Activated CD4-positive, alpha-beta T cell treated with anti-CD3 and anti-CD28 coated beads for 1 hour (primary cell): ENCODE measurements at regions not wholly inside any gene's neighbourhood (a gene's known extent, or its start where the extent isn't known, plus 50 kb on each side); places are given as distances from the start of the nearest gene placed in this dataset.

Source experiments
- DNase-seq: peaks from one replicate; pipeline ENCODE4 v3.0.0-alpha.2; 2020

DNA sequence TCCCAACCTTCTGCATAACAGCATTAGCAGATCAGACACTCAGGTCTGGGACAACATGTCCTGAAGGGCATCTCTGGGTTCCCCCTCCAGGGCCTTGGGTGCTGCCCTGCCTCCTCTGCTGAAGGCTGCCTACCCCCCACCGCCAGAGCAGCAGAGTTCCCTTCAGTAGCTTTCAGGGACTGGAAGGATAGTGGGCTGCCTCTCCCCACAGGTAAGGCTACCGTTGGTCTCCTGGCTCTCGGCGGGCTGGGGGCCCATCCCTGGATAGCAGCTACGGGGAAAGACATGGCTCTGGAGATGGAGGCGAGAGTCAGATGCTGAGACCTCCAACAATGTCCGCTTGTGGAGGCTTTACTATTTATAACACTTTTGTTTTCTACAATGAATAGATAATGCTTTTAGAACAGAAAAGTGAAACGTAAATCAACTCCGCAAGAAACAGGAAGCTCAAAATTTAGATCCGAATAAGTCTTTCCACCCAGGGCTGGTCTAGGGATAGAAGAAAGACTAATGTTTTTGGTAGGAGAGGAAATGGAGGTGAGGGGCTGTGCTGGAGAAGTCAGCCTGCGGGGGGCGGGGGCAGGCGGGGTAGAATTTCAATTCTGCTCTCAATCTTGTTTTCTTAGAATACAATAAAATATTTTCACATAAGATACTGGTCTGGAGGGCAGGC is 58.4 kb downstream of the ARL4C start:
- DNase-seq, result no peak

DNA sequence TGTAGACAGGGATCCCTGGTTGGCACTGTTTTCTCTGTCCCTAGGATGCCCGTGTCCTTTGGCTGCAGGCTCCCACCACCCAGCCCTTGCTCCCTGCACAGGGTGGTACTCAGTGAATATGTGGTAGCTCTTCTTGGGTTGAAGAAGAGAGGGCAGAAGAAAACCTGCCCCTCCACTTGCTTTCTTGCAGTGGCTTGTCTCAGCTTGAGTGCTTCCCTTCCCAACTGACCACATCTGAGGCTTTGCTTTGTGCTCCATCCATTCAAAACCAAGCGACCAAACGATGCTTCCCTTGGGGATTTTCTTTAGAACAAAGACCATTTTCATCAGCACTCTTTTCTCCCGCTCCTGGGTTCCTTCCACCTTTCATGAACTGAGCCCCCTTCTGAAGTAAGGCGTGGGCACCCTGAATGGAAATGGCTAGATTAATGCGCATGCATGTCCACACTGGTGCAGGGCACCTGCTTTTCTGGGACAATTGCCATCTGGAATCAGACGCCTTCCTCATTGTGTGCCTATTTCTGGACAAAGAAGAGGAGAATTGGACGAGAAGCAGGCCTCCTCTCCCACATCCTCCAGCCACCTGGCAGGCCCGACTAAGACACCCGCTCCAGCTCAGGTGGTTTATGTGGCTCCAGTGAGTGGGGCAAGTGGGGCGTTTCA is 59.1 kb downstream of the ARL4C start:
- DNase-seq, result no peak

DNA sequence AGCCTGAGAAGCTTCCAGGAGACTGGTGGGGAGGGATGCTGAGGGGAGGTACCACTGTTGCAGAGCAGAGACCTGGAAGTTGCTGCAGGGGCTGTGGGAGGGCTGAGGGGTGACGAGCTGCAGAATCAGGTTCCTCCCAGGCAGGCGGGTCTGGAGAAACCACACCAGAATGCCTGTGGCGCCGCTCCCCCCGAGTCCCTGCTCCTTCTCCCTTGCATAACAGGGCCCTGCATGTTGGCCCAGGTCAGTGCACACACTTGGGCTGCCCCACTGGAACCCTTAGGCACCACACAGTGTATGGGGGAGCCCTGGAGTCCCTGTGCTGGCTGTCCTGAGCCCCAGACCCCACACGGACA is 60.4 kb downstream of the ARL4C start:
- DNase-seq, result no peak

DNA sequence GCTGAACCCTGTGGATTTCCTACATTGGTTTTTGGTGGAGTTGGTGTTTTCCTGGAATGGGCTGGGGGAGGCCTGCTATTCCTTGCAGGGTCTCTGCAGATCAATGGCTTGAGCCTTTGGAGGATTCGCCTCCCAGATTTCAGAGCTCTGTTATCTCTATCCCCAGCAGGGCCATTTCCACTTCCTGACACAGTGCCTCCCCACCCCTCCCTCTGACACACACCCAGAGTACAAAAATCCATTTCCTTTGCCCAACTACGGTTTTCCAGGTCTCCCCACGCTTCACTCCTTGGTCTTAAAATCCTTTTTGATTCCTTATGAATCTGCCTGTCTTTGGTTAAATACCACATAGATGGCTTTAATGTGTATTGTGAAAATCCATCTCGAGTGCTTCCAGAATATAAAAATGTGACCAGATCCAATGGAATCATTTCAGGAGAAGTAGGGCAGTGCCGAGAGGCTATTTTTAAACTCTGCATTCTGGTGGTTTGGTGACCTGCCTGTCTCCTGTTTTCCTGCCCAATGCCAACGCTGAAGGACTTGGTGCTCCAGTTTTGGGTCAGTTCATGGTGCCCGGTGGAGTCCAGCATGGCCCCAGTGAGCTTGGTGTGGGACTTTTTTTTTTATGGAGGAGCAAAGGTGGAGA is 60.9 kb downstream of the ARL4C start:
- DNase-seq, result no peak

DNA sequence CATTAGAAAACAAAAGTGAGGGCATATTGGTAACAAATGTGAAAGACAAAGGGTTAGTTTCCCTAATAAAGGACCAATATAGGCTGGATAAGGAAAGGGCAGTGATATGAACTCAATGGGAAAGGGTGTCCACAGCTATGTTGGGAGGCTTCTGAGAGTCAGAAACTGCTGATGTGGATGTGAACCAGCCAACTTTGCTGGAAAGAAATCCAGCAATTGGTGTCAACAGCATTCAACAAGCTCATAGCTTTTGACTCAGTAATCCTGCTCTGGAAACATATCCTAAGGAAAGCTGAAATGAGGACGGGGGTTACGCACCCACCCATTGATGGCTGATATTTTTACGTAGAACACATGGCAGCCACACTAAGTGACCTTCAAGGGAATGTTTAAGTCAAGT is 63.7 kb downstream of the ARL4C start:
- DNase-seq, result no peak

DNA sequence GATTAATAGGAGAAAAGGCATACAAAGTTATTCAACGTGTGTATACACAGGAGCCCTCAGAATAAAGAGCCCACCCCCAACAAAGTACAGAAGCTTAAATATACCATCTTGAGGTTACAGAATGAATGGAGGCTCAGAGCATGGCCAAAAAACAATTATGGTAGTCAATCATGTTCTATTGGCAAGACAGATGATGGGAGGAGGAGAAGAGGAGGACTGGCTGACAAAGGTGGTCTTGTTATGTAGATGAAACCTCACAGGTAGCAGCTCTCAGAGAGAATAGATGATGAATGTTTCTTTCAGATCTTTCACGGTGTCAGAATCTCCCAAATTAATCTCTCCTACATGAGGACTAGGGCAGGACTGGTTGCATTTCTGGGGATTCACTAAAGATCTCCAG is 66.0 kb downstream of the ARL4C start:
- no peak for DNase-seq

DNA sequence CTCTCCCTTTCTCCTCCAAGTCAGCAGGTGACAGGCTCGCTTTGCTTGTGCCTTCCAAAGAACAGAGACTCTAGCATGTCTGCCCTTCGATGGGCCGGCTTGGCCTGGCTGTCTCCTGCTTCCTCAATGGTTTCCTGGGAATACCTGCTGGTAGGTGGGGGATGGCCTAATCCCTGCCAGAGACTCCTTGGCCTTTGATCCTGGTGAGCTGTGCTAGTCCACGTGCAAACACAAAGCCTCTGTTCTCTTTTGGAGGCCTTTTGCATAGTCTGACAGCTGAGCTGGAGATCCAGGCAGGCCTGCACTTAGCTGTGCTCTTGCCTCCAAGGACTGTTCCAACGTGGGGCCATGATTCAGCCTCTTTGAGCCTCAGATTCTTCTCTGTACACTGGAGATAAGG is 67.6 kb downstream of the ARL4C start:
- DNase-seq, result no peak

DNA sequence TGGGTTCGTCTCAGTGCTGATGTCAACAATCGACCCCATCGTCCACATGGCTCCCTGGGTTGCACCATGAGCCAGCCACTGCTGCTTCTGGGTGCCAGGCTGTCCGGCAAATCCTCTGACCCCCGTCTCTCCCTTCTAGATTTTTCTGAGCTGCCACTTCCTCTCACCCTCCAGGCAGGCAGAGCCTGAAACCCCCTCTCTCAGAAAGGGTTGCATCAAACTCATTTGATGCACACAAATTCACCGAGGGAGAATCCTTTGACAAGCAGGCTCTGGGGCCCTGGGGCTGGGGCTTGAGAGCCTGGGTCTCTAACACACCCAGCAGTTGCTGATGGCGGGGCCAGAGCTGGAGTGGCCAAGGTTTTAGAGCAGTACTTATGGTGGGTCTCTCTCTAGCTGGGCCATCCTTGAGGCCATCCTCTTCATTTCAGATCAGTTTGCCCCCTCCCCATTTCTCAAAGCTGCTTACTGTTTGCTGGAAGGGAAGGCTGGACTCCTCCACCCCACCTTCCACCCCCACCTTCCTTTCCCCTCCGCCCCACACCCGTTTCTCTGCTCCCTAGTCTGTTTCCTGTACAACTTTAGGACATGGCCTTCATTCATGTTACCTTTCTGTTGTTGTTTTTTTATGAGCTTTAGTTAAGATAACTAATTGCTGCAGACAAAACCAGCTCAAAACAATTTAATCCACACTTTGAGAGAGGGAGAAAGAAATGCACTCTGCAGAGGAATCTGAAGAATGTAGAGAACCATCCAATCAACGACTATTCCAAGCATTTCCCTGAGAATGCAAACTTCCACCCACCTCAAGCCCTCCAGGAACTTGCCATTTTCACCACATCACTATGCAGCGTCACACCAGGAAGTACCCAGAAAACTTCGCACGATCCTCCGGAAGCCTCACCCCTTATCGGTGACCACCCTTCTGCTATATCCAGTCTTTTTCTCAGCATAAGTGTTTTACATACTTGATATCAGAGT is 69.5 kb downstream of the ARL4C start:
- DNase-seq, result no peak

DNA sequence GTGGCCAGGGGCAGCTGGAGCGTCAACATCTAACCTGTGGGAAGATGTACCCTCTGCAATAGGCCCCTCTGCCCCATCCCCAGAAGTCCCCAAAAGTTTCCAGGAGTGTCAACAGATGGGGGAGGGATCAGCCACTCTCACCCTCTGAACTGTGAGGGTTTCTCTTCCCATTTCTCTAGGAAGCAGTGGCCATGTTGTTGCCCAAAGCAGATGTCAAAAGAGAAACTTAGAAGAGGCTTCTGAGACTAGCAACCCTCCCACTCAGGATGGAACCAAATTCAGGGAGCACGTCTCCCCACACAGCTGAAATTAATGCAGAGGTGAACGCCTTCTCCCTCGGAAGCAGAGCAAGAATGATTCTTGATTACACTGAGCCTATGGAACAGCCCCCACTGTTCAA is 70.3 kb downstream of the ARL4C start:
- no peak for DNase-seq

DNA sequence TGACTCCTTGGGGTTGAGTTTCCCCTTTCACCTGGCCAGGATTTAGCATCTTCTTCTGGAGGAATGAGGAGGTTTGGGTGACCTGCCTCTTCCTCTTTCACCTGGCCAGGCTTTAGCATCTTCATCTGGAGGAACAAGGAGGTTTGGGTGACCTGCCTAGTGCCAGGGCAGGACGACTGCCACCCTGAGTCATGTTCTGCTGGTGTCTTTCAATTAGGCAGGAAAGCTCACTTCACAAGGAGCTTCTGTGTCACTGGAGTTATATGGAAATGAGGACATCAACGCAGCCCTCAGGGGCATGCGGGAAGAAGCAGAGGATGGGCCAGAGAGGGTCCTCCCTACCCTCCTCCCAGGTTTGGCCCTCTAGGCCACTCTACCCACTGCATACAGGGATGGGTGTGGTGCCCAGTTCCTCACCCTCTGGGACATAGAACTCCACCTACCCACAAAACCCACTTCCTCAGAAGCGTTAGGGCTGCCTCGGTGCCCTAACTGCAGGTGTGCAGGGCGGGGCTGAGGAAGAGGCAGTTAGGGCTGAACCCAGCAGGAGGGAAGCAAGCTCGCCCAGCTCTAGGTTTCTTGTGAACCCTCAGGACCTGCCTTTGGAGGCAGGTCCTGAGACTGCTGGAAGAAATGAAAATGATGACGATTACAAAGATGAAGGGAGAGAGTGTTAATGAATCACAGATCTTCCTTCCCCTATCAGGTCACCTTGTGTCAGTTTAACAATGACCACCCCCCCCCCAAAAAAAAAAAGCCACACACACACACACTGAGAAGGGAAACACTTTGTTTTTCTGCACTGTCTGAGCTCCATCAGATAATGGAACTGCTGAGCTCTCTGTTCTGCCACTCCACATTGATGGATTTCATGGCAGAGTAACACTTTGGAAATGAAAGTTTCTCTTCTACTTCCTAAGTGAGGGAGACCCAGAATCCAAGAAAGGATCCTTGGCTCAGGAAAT is 71.0 kb downstream of the ARL4C start:
- DNase-seq, result peak; percentile 59

DNA sequence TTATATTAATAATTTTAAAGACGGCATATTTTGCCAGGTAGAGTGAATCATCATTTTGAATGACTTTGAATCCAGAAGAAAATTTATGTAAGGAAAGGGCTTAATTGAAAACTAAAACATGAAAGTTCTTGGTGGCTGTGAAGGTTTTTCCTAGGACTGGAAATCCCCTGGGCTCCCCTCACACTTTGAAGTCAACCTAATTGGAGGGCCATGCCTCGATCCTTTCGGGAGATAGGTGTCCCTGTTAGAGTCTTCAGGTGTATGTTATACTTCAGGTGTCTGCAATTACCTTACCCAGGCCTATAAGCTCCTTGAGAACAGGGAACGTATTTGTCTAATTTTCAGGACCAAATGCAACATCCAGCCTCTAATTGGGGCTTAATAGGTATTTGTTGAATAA is 73.0 kb downstream of the ARL4C start:
- DNase-seq, result no peak

DNA sequence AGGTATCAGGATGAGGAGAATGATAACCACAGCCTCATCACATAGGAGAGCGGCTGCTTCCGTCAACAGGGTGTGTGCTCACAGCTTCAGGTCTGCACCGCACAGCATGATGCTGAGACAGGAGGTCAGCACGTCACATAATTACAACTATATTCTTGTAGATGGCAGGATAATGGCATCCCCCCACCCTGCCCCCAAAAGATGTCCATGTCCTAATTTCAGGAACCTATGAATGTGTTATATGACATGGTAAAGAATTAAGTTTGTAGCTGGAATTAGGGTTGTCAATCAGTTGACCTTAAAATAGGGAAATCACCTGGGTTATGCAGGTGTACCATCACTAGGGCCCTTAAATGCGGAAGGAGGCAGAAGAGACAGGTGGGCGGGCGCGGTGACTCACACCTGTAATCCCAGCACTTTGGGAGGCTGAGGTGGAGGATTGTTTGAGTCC is 73.9 kb downstream of the ARL4C start:
- DNase-seq, result peak; percentile 34

DNA sequence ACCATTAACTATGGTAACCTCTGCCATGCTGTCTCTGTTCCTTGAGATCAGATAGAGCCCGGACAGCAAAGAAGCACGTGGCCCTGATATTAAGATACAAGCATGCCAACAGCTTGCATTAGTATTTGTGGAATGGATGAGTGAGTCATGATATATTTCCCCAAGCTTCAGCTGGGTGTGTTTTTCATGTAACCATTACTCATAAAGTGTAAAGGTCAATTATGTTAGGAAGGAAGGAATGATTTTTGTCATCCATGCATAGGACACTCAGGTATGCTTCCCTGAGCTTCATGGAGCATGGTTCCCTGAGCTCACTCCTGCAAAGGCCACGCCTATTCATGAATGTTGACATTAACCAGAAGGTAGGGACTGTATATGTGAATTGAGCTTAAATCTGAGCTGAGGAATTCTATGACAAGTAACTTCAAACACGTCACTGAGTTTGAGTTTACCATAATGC is 74.6 kb downstream of the ARL4C start:
- DNase-seq, result no peak

DNA sequence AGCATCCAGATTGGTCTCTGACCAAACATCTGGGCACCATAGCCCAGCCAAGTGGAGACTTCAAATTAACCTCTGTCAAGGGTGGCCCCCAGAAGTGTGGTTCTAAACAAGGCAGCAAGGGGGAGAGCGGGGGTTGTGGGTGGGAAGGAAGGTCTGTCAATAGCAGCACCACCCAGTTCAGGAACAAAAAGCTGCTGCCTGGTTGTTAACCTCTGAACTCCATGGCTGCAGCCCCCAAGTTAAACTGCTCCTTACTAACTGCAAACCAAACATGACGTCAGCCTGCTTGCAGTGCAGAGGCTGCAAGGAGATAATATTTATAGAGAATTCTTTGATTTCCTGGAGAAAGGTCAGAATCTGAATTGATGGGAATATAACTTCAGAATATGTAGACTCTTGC is 76.5 kb downstream of the ARL4C start:
- no peak for DNase-seq

DNA sequence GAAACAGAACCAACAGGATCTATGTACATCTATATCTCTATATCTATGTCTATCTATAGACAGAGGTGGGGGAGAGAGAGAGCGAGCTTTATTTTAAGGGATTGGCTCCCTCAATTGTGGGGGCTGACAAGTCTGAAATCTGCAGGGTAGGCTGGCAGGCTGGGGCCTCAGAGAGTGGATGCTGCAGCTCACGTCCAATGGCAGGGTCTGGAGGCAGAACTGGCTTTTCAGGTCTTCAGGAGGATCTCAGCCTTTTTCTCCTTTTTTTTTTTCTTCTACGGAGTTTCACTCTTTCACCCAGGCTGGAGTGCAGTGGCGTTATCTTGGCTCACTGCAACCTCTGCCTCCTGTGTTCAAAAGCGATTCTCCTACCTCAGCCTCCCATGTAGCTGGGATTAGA is 77.2 kb downstream of the ARL4C start:
- no peak for DNase-seq

DNA sequence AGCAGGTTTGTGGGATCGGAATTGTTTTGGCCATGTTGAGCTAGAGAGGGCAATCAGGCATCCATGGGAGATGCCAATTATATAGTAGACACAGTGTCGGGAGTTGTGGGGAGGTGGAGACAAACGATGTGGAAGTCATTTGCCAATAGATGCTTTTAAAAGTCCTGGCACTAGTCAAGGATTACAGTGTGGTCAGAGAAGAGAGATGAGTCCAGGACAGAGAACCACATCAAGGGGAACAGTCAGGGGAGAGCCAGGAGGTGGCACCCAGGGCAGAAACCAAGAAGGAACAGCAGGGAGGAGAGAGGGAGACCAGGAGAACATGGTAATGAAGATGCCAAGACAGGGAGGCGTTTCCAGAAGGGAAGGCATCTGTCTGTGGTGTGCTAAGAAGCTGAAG is 81.2 kb downstream of the ARL4C start:
- DNase-seq, result no peak

DNA sequence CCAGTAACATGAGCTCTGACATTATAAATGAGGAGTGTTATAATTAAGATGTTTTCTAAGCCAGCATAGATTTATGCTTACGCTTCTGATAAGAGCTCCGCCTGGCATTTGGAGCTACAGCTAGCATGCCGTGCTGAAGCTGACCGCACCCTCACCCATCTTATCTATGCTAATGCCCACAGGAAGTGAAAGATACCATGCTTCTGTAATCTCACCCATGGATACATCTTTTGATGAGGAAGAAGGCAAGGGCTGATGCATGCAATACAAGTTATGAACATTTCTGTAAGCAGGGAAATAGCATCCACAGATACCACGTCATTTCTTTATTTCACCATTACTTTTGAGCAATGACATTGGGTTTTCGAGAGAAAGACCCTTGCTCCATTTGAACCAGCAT is 82.3 kb downstream of the ARL4C start:
- DNase-seq, result no peak

DNA sequence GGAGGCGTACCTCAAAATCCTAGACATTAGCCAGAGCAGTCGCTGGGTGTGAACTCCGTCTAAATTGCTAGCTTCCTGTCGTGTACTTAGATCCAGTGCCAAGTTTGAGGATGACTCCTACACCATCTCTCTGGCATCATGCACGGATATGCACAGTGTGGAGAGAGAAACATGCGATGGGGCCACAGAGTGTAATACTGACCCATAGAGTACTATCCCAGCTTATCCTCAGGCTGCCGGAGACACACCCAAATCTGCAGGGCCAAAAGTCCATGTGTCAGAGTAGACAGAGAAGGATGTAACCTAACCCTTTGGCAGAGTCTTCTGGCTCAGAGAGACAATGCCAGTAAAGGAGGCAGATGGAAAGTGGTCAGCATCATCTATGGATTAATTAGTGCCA is 84.2 kb downstream of the ARL4C start:
- DNase-seq, result no peak

DNA sequence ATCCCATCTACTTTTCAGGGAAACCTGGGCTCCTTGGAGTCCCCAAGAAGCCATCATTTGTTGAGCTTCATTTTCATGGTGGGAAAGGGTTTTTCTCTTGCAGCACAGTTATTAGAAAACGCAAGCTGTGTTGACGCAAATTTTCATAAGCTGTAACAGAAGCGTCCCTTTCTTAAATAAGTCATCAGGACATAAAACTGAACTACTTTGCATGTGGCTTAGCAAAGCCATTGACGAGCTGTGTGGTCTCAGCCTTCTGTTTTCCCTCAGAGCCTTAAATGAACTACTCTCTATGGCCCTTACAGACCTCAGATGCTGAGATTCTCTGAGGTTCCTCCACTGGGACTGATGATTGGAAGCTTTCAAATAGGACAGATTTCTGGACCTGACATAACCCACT is 85.1 kb downstream of the ARL4C start:
- no peak for DNase-seq

DNA sequence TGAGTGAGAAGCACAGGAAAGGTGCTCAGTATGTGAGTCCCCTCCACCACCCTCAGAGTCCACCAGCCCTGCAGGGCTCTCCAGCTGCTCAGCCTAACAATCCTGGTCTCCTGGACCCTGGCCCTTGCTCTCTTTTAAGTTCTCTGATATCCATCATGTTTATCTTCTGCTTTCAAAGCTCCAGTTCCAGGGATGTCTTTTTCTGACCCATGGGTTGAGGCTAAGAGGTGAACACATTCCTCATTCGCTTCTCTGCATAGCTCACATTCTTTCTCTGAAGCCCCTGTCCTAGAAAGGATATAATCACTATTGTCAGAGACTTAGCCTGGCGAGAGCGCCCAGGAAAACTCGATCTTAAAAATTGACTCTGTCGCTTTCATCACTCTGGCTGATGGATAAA is 86.4 kb downstream of the ARL4C start:
- no peak for DNase-seq

DNA sequence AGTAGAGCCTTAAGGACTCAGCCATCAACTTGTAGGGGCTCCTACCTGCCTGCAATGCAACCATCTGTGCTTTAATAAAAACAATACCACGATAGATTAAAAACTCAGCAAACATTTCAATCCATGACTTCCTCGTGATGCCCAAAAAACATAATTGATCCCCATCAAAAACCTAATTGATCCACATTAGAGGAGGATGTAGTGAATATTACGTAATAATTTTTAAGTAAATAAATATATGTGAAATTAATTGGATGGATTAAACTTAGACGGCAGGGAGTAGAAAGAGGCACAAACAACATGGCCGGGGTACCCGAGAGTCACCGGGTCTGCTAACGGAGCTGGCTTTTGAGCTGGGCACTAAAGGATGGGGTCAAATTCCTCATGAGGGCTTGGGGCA is 87.3 kb downstream of the ARL4C start:
- DNase-seq, result no peak

DNA sequence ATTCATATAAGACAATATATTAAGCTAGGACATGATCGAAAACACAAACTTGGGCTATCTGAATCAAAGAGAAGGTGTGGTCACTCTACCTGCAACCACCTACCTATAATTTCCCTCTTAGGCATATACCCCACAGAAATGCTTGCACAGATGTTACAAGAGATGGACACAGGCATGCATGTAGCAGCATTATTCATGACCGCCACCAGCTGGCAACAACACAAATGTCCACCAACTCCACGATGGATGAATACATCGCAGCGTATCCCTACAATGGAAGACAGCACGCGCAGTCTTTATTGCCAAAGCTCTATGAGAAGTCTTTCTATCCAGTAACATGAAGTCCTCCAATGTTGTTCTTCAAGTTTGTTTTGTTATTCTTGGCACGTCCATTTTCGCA is 90.8 kb downstream of the ARL4C start:
- no peak for DNase-seq
